ENCODE measurements at regions not wholly inside any gene's neighbourhood (a gene's known extent, or its start where the extent isn't known, plus 50 kb on each side); places are given as distances from the start of the nearest gene placed in this dataset.

- TF ChIP-seq CTCF (IDR thresholded peaks at IDR 0.05; ENCODE audit: unreplicated experiment), result no peak
- DNase-seq (ENCODE audit: low spot score), result no peak
- Mint-ChIP-seq H3K4me3 (ENCODE audit: unreplicated experiment) (no peak overlapping the region), H3K4me1 (ENCODE audit: unreplicated experiment) (no peaks in the 10 kb centered on the region), H3K27ac (ENCODE audit: unreplicated experiment) (no peak overlapping the region), H3K36me3 (ENCODE audit: low read depth, unreplicated experiment) (no peaks in the 10 kb centered on the region), H3K9me3 (ENCODE audit: unreplicated experiment) (peaks cover 16% of the 10 kb centered on the region), H3K27me3 (ENCODE audit: unreplicated experiment) (peaks cover 1% of the 10 kb centered on the region)
Observed at GRCh38 chr15:46616033-46616432, 981.2 kb downstream of the SQOR start.

- TF ChIP-seq CTCF (IDR thresholded peaks at IDR 0.05; ENCODE audit: unreplicated experiment), result no peak
- Mint-ChIP-seq H3K9me3 (ENCODE audit: unreplicated experiment) (peaks cover 21% of the 10 kb centered on the region), H3K36me3 (ENCODE audit: low read depth, unreplicated experiment) (no peaks in the 10 kb centered on the region), H3K27ac (ENCODE audit: unreplicated experiment) (no peak overlapping the region), H3K27me3 (ENCODE audit: unreplicated experiment) (peaks cover 1% of the 10 kb centered on the region), H3K4me1 (ENCODE audit: unreplicated experiment) (no peaks in the 10 kb centered on the region), H3K4me3 (ENCODE audit: unreplicated experiment) (no peak overlapping the region)
- DNase-seq (ENCODE audit: low spot score), result no peak
Observed at GRCh38 chr15:46617507-46617906, 982.7 kb downstream of the SQOR start.

- H3K4me1 Mint-ChIP-seq (ENCODE audit: unreplicated experiment), result no peaks in the 10 kb centered on the region
- no peak for TF ChIP-seq CTCF (IDR thresholded peaks at IDR 0.05; ENCODE audit: unreplicated experiment)
- H3K27me3 Mint-ChIP-seq (ENCODE audit: unreplicated experiment), result no peaks in the 10 kb centered on the region
- H3K27ac Mint-ChIP-seq (ENCODE audit: unreplicated experiment), result no peak overlapping the region
- no peak for DNase-seq (ENCODE audit: low spot score)
- no peak overlapping the region for H3K4me3 Mint-ChIP-seq (ENCODE audit: unreplicated experiment)
- H3K36me3 Mint-ChIP-seq (ENCODE audit: low read depth, unreplicated experiment), result no peaks in the 10 kb centered on the region
- peaks cover 21% of the 10 kb centered on the region for H3K9me3 Mint-ChIP-seq (ENCODE audit: unreplicated experiment)
Observed at GRCh38 chr15:46618984-46619383, 984.2 kb downstream of the SQOR start.

GRCh38 chr15:46620392-46621013, 985.7 kb downstream of the SQOR start:
- Mint-ChIP-seq H3K36me3 (ENCODE audit: low read depth, unreplicated experiment) (no peaks in the 10 kb centered on the region), H3K4me1 (ENCODE audit: unreplicated experiment) (no peaks in the 10 kb centered on the region), H3K9me3 (ENCODE audit: unreplicated experiment) (peaks cover 21% of the 10 kb centered on the region), H3K27me3 (ENCODE audit: unreplicated experiment) (no peaks in the 10 kb centered on the region), H3K4me3 (ENCODE audit: unreplicated experiment) (no peak overlapping the region), H3K27ac (ENCODE audit: unreplicated experiment) (no peak overlapping the region)
- TF ChIP-seq CTCF (IDR thresholded peaks at IDR 0.05; ENCODE audit: unreplicated experiment), result no peak
- no peak for DNase-seq (ENCODE audit: low spot score)

- Mint-ChIP-seq H3K4me3 (ENCODE audit: unreplicated experiment) (no peak overlapping the region), H3K36me3 (ENCODE audit: low read depth, unreplicated experiment) (no peaks in the 10 kb centered on the region), H3K27me3 (ENCODE audit: unreplicated experiment) (peaks cover 1% of the 10 kb centered on the region), H3K4me1 (ENCODE audit: unreplicated experiment) (no peaks in the 10 kb centered on the region), H3K9me3 (ENCODE audit: unreplicated experiment) (peaks cover 17% of the 10 kb centered on the region), H3K27ac (ENCODE audit: unreplicated experiment) (no peak overlapping the region)
- DNase-seq (ENCODE audit: low spot score), result no peak
- no peak for TF ChIP-seq CTCF (IDR thresholded peaks at IDR 0.05; ENCODE audit: unreplicated experiment)
Observed at GRCh38 chr15:46622851-46623250, 988.0 kb downstream of the SQOR start.

Measured in endothelial cell (in vitro differentiated cells).